ENCODE measurements at regions not wholly inside any gene's neighbourhood (a gene's known extent, or its start where the extent isn't known, plus 50 kb on each side); places are given as distances from the start of the nearest gene placed in this dataset.

GRCh38 chr21:20944139-20944538, 54.1 kb upstream of the NCAM2 start:
- H3K4me3 ChIP-seq (ENCODE audit: low read depth, low read length), result no peak overlapping the region
- DNase-seq (ENCODE audit: low read depth), result no peak
- TF ChIP-seq, protein P1, sequence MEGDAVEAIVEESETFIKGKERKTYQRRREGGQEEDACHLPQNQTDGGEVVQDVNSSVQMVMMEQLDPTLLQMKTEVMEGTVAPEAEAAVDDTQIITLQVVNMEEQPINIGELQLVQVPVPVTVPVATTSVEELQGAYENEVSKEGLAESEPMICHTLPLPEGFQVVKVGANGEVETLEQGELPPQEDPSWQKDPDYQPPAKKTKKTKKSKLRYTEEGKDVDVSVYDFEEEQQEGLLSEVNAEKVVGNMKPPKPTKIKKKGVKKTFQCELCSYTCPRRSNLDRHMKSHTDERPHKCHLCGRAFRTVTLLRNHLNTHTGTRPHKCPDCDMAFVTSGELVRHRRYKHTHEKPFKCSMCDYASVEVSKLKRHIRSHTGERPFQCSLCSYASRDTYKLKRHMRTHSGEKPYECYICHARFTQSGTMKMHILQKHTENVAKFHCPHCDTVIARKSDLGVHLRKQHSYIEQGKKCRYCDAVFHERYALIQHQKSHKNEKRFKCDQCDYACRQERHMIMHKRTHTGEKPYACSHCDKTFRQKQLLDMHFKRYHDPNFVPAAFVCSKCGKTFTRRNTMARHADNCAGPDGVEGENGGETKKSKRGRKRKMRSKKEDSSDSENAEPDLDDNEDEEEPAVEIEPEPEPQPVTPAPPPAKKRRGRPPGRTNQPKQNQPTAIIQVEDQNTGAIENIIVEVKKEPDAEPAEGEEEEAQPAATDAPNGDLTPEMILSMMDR (conservative IDR thresholded peaks at IDR 0.05; ENCODE audit: low read depth, low read length), result no peak

GRCh38 chr21:20946701-20947100, 51.5 kb upstream of the NCAM2 start:
- TF ChIP-seq, protein P1 (conservative IDR thresholded peaks at IDR 0.05; ENCODE audit: low read depth, low read length), result no peak
- no peak overlapping the region for H3K4me3 ChIP-seq (ENCODE audit: low read depth, low read length)
- DNase-seq (ENCODE audit: low read depth), result no peak
